Neural cell (in vitro differentiated cells): ENCODE measurements at regions not wholly inside any gene's neighbourhood (a gene's known extent, or its start where the extent isn't known, plus 50 kb on each side); places are given as distances from the start of the nearest gene placed in this dataset.

Experiments
- H2AFZ ChIP-seq: fragments of 200-600, 300-800 bp; sonication (generic), shearing (Covaris generic); 2 replicates; pipeline ENCODE4 v1.6.0; 2014; ENCODE audit warnings: low read depth, mild to moderate bottlenecking, antibody characterized with exemption, low read length, moderate library complexity
- H3F3A ChIP-seq: fragments of 200-600 bp; shearing (Covaris generic); 2 replicates; pipeline ENCODE4 v1.6.1; 2016; ENCODE audit warnings: mild to moderate bottlenecking, moderate library complexity, mixed read lengths, antibody characterized with exemption, low read length; ENCODE audit not compliant: insufficient read depth, poor library complexity, severe bottlenecking
- H3K27ac ChIP-seq: fragments of 200-600, 300-800 bp; sonication (generic), shearing (Covaris generic); 2 replicates; pipeline ENCODE4 v1.5.1; 2014; ENCODE audit warnings: mild to moderate bottlenecking, low read length, moderate library complexity
- H3K27me3 ChIP-seq: fragments of 300-800, 200-600 bp; sonication (generic), shearing (Covaris generic); 2 replicates; pipeline ENCODE4 v1.6.0; 2014; ENCODE audit warnings: mild to moderate bottlenecking, low read depth, low read length, moderate library complexity; ENCODE audit not compliant: insufficient read depth
- H3K36me3 ChIP-seq: fragments of 300-800, 200-600 bp; sonication (generic), shearing (Covaris generic); 2 replicates; pipeline ENCODE4 v1.5.1; 2014; ENCODE audit warnings: mild to moderate bottlenecking, antibody characterized with exemption, low read length, moderate library complexity; ENCODE audit not compliant: insufficient read depth
- H3K4me2 ChIP-seq: fragments of 300-800, 200-600 bp; sonication (generic), shearing (Covaris generic); 2 replicates; pipeline ENCODE4 v1.6.0; 2014; ENCODE audit warnings: mild to moderate bottlenecking, low read length
- H3K4me3 ChIP-seq: fragments of 300-800, 200-600 bp; sonication (generic), shearing (Covaris generic); 2 replicates; pipeline ENCODE4 v1.5.1; 2014; ENCODE audit warnings: mild to moderate bottlenecking, low read length, moderate library complexity
- H3K79me2 ChIP-seq: fragments of 200-600 bp; shearing (Covaris generic); replicated peaks from 2 replicates; pipeline ENCODE4 v1.6.0; 2014; ENCODE audit warnings: mild to moderate bottlenecking, low read length, moderate library complexity; ENCODE audit not compliant: insufficient read depth
- H3K9ac ChIP-seq: fragments of 300-800, 200-600 bp; sonication (generic), shearing (Covaris generic); 2 replicates; pipeline ENCODE4 v1.6.1; 2016; ENCODE audit warnings: mild to moderate bottlenecking, low read length, mixed read lengths
- H3K9me2 ChIP-seq: fragments of 200-600 bp; shearing (Covaris generic); 2 replicates; pipeline ENCODE4 v1.6.1; 2016; ENCODE audit warnings: mild to moderate bottlenecking, low read length, mixed read lengths; ENCODE audit not compliant: insufficient read depth
- H3K9me3 ChIP-seq: fragments of 200-600, 300-800 bp; sonication (generic), shearing (Covaris generic); 2 replicates; pipeline ENCODE4 v1.6.1; 2016; ENCODE audit warnings: mild to moderate bottlenecking, mixed run types, low read length, moderate library complexity, mixed read lengths
- H4K20me1 ChIP-seq: fragments of 200-600 bp; shearing (Covaris generic); 2 replicates; pipeline ENCODE4 v1.6.1; 2016; ENCODE audit warnings: mild to moderate bottlenecking, mixed run types; ENCODE audit not compliant: insufficient read depth
- CTCF ChIP-seq: fragments of 450-650 bp; IDR thresholded peaks from 2 replicates; pipeline ENCODE4 v1.5.1; 2014; ENCODE audit warnings: antibody characterized with exemption, mild to moderate bottlenecking, moderate library complexity; ENCODE audit not compliant: poor library complexity, severe bottlenecking
- EP300 ChIP-seq: fragments of 450-650 bp; conservative IDR thresholded peaks from 2 replicates; pipeline ENCODE4 v1.6.1; 2014; ENCODE audit warnings: antibody characterized with exemption, mild to moderate bottlenecking, moderate library complexity; ENCODE audit not compliant: poor library complexity, severe bottlenecking
- EZH2 ChIP-seq: fragments of 200-600, 300-800 bp; shearing (Covaris generic), sonication (generic); IDR thresholded peaks from 2 replicates; pipeline ENCODE4 v1.6.1; 2014; ENCODE audit warnings: antibody characterized with exemption, low read length, borderline replicate concordance, mild to moderate bottlenecking; ENCODE audit not compliant: insufficient read depth, poor library complexity, severe bottlenecking
- MXI1 ChIP-seq: fragments of 450-650 bp; conservative IDR thresholded peaks from 2 replicates; pipeline ENCODE4 v1.6.1; 2014; ENCODE audit warnings: antibody characterized with exemption, mild to moderate bottlenecking; ENCODE audit not compliant: poor library complexity, severe bottlenecking
- POLR2AphosphoS5 ChIP-seq: IDR thresholded peaks from 2 replicates; pipeline ENCODE4 v1.6.1; 2012
- RAD21 ChIP-seq: fragments of 450-650 bp; conservative IDR thresholded peaks from 2 replicates; pipeline ENCODE4 v1.6.1; 2014; ENCODE audit warnings: antibody characterized with exemption, mild to moderate bottlenecking, moderate library complexity
- REST ChIP-seq: IDR thresholded peaks from 2 replicates; pipeline ENCODE4 v1.6.1; 2012; ENCODE audit warnings: borderline replicate concordance
- SMC3 ChIP-seq: fragments of 450-650 bp; conservative IDR thresholded peaks from 2 replicates; pipeline ENCODE4 v1.6.1; 2014; ENCODE audit warnings: antibody characterized with exemption, mild to moderate bottlenecking, moderate library complexity; ENCODE audit not compliant: poor library complexity
- TAF1 ChIP-seq: IDR thresholded peaks from 2 replicates; pipeline ENCODE4 v1.6.1; 2012; ENCODE audit warnings: low read depth

GRCh38 chr17:36668824-36669223 is 67.4 kb downstream of the MRM1 start:
- Histone ChIP-seq H3K27me3 (no peaks in the 10 kb centered on the region), H3K9me3 (no peaks in the 10 kb centered on the region), H3K4me3 (no peak overlapping the region), H3K9ac (no peak overlapping the region), H2AFZ (no peak overlapping the region), H4K20me1 (no peaks in the 10 kb centered on the region), H3K9me2 (no peaks in the 10 kb centered on the region), H3F3A (no peaks in the 10 kb centered on the region), H3K27ac (no peak overlapping the region), H3K4me2 (no peak overlapping the region), H3K79me2 (no peaks in the 10 kb centered on the region), H3K36me3 (no peaks in the 10 kb centered on the region)
- TF ChIP-seq EP300 (no peak), RAD21 (no peak), CTCF (no peak), TAF1 (no peak), MXI1 (no peak), SMC3 (no peak), EZH2 (no peak), POLR2AphosphoS5 (no peak), REST (no peak)

- Histone ChIP-seq H3K9me2 (no peaks in the 10 kb centered on the region), H4K20me1 (no peaks in the 10 kb centered on the region), H2AFZ (no peak overlapping the region), H3K9me3 (no peaks in the 10 kb centered on the region), H3K36me3 (no peaks in the 10 kb centered on the region), H3K27me3 (no peaks in the 10 kb centered on the region), H3K9ac (no peak overlapping the region), H3F3A (no peaks in the 10 kb centered on the region), H3K4me3 (no peak overlapping the region), H3K4me2 (no peak overlapping the region), H3K79me2 (no peaks in the 10 kb centered on the region), H3K27ac (no peak overlapping the region)
- no peak for TF ChIP-seq EZH2
- no peak for TF ChIP-seq EP300
- TF ChIP-seq MXI1, result no peak
- TF ChIP-seq REST, result no peak
- TF ChIP-seq TAF1, result no peak
- TF ChIP-seq CTCF, result no peak
- no peak for TF ChIP-seq RAD21
- TF ChIP-seq POLR2AphosphoS5, result no peak
- no peak for TF ChIP-seq SMC3
Measured at GRCh38 chr17:36671144-36671543, 69.8 kb downstream of the MRM1 start.
